ENCODE measurements at regions not wholly inside any gene's neighbourhood (a gene's known extent, or its start where the extent isn't known, plus 50 kb on each side); places are given as distances from the start of the nearest gene placed in this dataset.
A peak's percentile ranks its signal among the peaks of the same experiment; 100 is the strongest.

- Histone ChIP-seq H3K27me3 (peaks cover 0 to 19% (median 0%) of the 10 kb centered on the region in 9 donors), H3K27ac (no peak overlapping the region), H3K4me3 (no peak overlapping the region), H3K4me1 (no peaks in the 10 kb centered on the region), H3K36me3 (no peaks in the 10 kb centered on the region), H3K9me3 (no peaks in the 10 kb centered on the region)
- TF ChIP-seq POLR2A (IDR thresholded peaks at IDR 0.05) (no peak), CTCF (IDR thresholded peaks at IDR 0.05) (peak in 9 of 12 donors; percentile 15 to 53 (median 41))
- DNase-seq (no peak), ATAC-seq (peak; percentile 51 to 62 (median 60))
- intact Hi-C loops (cut with DNase I), result loop anchor here in 3 of 10 donors (10.0 kb wide), 2 partner anchors 170 to 710 kb away; no protein-coding TSS in a partner anchor
These were observed 70.9 kb downstream of the GCC1 start for GRCh38 chr7:127514499-127514898.

- intact Hi-C loops (cut with DNase I), result loop anchor here in 3 of 10 donors (10.0 kb wide), 2 partner anchors 169 to 709 kb away; no protein-coding TSS in a partner anchor
- WGBS, 4 donors, result 79 to 88% (median 84%) methylated on average over 11 of the region's 11 CpGs
These were observed 72.1 kb downstream of the GCC1 start for GRCh38 chr7:127513311-127513710.

GRCh38 chr7:127512663-127513062, 72.7 kb downstream of the GCC1 start:
- Histone ChIP-seq H3K27me3 (peaks cover 0 to 23% (median 0%) of the 10 kb centered on the region in 9 donors), H3K36me3 (no peaks in the 10 kb centered on the region), H3K9me3 (no peaks in the 10 kb centered on the region), H3K27ac (no peak overlapping the region), H3K4me3 (no peak overlapping the region), H3K4me1 (no peaks in the 10 kb centered on the region)
- ATAC-seq, result no peak
- TF ChIP-seq POLR2A (IDR thresholded peaks at IDR 0.05) (no peak), CTCF (IDR thresholded peaks at IDR 0.05) (no peak)
- DNase-seq, result no peak
- 66 to 79% (median 73%) methylated on average over 6 of the region's 6 CpGs for WGBS, 4 donors
- intact Hi-C loops (cut with DNase I), result loop anchor here in 3 of 10 donors (10.0 kb wide), 2 partner anchors 168 to 708 kb away; no protein-coding TSS in a partner anchor

More at GRCh38 chr7:127513311-127513710, 72.1 kb downstream of the GCC1 start:
- ATAC-seq (no peak), DNase-seq (no peak)
- Histone ChIP-seq H3K27me3 (peaks cover 0 to 21% (median 0%) of the 10 kb centered on the region in 9 donors), H3K27ac (no peak overlapping the region), H3K4me3 (no peak overlapping the region), H3K36me3 (no peaks in the 10 kb centered on the region), H3K9me3 (no peaks in the 10 kb centered on the region), H3K4me1 (no peaks in the 10 kb centered on the region)
- no peak for TF ChIP-seq CTCF (IDR thresholded peaks at IDR 0.05)

- DNase-seq, result peak in 1 of 5 donors; percentile 20
- H3K27ac ChIP-seq, result no peak overlapping the region
- no peaks in the 10 kb centered on the region for H3K36me3 ChIP-seq
- WGBS, 4 donors, result 24 to 30% (median 28%) methylated on average over 3 to 4 of the region's 4 CpGs
- H3K9me3 ChIP-seq, result peaks cover 0 to 3% (median 0%) of the 10 kb centered on the region in 12 donors
- H3K4me1 ChIP-seq, result no peaks in the 10 kb centered on the region
- no peak overlapping the region for H3K4me3 ChIP-seq
- H3K27me3 ChIP-seq, result peaks cover 0 to 21% (median 0%) of the 10 kb centered on the region in 9 donors
- intact Hi-C loops (cut with DNase I), result no loop called here
- TF ChIP-seq CTCF (IDR thresholded peaks at IDR 0.05) (peak in 10 of 12 donors; percentile 6 to 36 (median 22)), POLR2A (IDR thresholded peaks at IDR 0.05) (no peak)
- no peak for ATAC-seq
These were observed 80.7 kb downstream of the GCC1 start for GRCh38 chr7:127504715-127505114.
